Left ventricle myocardium superior (tissue), 1 donor: ENCODE measurements at regions not wholly inside any gene's neighbourhood (a gene's known extent, or its start where the extent isn't known, plus 50 kb on each side); places are given as distances from the start of the nearest gene placed in this dataset.
"Not testable (repeated sequence)": the region's sequence is repeated elsewhere in the genome, so short reads cannot be mapped to it uniquely, and the experiment has no call there.

Experiments
- ATAC-seq: fragments of 200-7000 bp; cut with Tn5 transposase; one replicate; pipeline ENCODE4 v1.9.1; 2020; ENCODE audit warnings: mild to moderate bottlenecking, moderate library complexity
- DNase-seq: peaks from one replicate; pipeline ENCODE4 v3.0.0-alpha.2; 2020
- intact Hi-C: fragments of 100-400 bp; cut with micrococcal nuclease; formaldehyde crosslinking; loops from one replicate; pipeline ENCODE4 v1.11.0; 2022
- donor health status: DM: no; HTN: yes; CAD: no; lungs with severe emphysema.

DNA sequence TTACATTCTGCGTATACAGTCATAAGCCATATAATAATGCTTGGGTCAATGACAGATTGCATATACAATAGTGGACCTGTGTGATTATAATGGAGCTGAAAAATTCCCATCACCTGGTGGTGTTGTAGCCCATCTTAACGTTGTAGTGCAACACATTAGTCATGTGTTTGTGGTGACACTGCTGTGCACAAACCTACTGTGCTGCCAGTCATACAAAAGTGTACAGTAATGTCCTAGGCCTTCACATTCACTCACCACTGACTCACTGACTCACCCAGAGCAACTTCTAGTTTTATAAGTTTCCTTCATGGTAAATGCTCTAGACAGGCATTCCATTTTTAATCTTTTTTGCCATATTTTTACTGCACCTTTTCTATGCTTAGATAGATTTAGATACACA is 194.8 kb upstream of the SEL1L start:
- intact Hi-C loops: no loop called here
- ATAC-seq: no peak

DNA sequence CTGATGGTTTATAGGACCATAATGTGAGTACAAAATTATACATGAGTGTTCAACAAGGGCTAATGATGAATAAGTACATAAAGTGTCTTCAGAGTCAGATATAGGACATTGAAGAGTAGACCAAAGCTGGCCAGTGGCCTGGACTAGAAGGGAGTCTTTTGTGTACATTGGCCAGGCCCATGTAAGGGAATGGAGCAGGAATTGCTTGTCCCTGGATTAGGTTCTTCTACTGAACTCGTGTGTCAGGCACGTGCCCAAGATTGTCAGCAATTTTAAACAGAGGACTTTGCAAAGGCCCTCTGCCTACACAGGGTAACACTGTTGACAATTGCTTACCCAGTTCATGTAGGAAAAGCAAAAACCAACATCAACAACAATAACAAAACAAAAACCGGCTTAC is 196.0 kb upstream of the SEL1L start:
- intact Hi-C loops: no loop called here
- no peak for ATAC-seq
- DNase-seq: no peak

More for the DNA sequence above, 194.8 kb upstream of the SEL1L start:
- no peak for DNase-seq

DNA sequence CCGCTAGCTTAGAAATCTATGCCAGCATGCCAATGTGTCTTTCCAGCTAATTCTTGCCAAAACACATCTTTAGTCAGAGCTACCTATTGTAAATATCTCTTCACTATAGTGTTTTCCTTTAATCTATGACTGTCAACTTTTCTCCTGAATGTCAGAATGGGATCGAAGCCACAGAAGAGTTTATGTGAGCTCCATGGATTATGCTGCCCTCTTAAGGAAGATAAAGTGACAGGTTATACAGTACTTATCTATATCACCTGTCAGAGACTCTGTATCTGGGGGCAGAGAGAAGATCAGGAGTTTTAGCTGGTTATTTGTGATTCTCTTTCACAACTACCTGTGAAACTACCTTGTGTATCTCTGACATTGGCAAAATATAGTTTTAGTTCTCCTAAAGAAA is 204.3 kb upstream of the SEL1L start:
- ATAC-seq (no peak), DNase-seq (no peak)
- intact Hi-C loops: no loop called here

DNA sequence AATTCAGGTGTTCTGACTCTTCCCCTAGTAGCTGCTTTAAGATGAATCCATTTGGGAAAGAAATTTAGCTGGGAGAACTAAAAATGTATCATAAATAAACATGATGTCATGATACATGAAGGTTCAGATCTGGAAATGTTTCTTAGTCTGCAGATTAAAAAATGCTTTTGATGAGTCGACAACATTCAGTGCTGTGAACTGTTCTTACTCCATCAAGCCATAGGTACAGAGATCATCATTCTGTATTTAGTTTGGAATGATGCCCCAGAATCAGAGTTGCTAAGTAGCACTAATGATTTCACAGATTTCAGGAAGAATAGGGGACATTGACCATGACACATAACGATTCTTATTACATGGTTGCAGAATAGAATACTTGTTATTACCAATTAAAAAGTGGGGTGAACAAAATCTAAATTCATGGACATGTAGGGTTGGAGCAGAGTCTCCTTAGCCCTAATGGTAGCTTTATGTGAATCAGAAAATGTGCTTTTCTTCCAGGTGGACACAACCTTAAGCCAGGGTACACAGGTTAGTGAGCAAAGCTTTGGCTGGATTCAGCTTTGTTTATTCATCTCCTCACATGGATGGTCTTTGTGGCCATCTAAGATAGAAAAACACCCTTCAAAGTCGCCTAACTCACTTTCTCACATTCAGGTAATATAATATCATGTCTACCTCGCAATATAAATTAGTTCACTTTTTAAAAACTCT is 205.4 kb upstream of the SEL1L start:
- DNase-seq (no peak), ATAC-seq (no peak)
- intact Hi-C loops: no loop called here

DNA sequence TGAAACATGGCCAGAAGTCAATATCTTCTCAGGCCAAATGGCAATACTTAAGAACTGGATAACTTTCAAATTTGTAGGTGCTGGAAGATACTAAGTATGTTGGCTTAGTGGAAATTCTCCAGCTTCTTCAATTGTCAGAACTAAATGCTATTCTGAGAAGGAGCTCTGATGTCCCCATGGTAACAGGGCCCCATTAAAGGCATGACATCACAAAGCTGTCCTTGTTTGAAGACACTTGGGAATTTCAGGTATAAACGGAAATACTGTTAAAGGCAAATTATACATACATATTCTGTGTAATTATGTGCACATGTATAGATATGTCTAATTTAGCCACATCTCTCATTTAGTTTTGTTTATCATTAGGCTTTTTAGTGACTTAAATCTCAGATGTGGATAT is 210.0 kb upstream of the SEL1L start:
- ATAC-seq: no peak
- intact Hi-C loops: no loop called here
- no peak for DNase-seq

DNA sequence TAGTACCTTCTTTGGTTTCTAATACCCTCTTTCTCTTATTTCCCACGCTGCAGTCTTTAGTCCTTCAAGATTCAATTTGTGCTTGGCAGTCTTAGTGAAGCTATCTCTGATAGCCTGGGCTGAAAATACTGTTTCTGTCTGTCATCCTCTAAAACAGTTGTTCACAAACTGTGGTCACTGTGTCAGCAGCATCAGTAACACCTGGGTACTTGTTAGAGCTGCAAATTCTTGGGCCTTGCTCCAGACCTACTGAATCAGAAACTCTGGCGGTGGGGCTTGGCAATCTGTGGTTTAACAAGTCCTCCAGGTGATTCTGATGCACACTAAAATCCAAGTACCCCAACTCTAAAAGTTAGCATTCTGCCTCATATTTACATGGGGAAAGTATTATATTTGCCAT is 217.5 kb upstream of the SEL1L start:
- ATAC-seq (peak; percentile 96), DNase-seq (peak; percentile 29)
- intact Hi-C loops: no loop called here

DNA sequence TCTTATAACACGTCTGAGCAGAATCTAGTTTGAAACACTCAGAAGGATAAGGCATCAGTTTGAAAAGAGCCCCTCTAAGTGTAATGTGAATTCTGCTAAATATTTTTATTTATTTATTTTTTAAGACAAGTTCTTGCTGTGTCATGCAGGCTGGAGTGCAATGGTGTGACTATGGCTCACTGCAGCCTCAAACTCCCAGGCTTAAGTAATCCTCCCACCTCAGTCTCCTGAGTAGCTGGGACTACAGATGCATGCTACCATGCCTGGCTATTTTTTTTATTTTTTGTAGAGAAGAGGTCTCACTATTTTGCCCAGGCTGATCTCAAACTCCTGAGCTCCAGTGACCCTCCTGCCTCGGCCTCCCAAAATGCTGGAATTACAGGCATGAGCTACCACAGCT is 225.9 kb upstream of the SEL1L start:
- ATAC-seq (no peak), DNase-seq (no peak)
- intact Hi-C loops: no loop called here

DNA sequence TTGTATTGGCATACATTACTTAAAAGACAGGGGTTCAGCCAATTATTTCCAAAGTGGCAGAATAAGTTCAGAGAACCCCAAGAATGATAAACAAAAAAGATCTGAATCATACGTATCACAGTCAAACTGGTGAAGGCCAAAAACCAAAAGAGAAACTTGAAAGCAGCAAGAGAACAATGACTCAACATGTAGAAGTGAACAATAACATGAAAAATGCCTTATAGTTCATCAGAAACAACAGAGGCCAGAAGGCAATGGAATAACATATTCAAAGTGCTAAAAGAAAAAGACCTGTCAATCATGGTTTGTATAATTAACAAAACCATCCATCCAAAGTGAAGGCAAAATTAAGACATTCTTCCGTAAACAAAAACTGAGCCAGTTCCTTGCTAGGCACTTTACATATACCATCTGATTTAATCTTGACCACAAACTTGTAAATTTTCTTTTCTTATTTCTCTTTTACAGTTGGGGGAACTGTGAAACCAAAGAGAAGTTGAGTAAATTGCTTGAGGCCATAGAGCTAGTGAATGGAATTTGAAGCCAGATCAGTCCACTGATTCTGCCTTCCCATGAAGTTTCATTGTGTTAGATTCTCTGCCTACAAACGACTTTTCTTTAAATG is 232.1 kb upstream of the SEL1L start:
- intact Hi-C loops: no loop called here
- ATAC-seq (no peak), DNase-seq (no peak)

DNA sequence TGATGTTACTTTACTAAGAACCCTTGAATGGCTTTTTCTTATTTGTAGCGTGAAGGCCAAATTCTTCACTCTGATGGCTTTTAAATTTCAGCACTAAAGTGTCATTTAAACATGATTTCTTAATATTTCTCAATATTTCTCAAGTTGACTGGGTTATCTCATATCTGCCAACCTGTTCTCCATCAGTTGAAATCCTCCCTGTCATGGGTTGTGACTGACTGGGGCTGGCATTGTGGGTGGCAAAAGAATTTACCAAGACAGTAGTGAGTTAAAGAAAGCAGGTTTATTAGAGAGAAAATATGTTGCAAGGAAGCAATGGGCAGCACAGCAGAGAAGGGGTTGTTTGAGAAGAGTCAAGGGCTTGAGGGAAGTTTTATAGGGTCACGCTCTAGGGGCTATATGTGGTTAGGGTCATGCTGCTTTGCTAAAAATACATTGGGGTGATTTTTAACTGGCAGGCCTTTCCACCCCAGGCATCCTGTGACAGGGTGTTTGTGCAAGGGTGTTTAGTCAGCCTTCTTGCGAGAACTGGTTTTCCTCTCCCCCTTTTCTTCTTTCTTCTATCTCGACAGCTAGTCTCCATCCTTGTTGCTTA is 232.8 kb upstream of the SEL1L start:
- DNase-seq (no peak), ATAC-seq (no peak)
- intact Hi-C loops: no loop called here

DNA sequence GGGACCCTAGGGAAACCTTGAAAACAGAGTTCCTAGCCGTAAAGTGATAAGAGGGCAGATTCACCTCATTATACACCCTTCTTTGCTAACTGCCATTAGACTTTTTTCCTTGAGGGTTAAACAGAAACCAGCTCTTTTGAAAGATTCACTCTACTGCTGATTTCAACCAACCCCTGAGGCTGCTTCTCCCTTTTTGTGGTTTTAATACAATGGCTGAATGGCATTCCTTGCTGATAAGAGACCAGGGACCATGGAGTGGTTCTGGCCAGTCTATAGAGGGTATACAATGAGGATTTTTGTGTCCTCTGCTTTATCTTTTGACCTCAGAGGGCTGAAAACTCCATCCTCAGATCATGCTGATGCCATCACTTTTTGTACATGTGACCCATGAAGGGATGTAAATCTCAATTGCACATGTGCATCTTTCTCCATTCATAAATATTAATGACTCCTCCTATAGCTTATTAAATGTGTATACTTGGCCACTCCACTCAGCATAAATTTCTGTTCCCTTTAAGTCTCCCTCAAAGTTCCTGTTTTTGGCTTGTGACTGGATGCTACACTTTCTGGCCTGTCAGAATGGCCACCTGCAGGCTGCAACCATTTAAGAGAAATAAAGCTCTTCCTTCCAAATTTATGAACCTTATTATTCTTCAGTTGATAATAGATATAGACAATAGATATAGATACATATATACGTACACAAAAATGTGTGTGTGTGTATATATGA is 233.8 kb upstream of the SEL1L start:
- no peak for ATAC-seq
- intact Hi-C loops: no loop called here
- no peak for DNase-seq

DNA sequence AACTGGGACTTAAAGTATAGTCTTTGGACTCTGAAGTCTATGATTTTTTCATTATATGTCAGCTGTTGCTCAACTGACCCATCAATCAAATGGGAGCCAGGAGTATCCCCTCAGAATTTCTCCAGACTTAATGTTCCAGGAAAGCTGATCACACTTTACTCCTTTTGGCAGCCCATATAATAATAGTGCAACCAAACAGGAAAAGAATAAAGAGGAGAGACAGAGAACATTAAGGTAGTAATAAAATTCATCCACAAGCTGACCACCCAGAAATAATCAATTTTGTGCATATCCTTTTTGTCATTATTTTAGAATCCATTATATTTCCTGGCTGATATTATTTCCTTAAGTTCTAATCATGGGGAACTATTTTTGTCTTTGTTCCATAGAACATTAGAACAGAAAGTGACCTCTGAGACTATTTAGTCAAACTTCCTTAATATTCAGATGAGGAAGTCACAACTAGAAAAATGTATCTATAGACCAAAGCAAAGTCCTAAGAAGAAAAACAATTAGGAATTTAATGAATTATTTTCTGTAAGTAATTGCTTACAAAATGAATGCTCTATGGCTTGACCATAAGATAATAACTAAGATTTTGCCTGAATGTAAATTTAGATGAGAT is 238.1 kb upstream of the SEL1L start:
- intact Hi-C loops: no loop called here
- ATAC-seq (no peak), DNase-seq (no peak)

DNA sequence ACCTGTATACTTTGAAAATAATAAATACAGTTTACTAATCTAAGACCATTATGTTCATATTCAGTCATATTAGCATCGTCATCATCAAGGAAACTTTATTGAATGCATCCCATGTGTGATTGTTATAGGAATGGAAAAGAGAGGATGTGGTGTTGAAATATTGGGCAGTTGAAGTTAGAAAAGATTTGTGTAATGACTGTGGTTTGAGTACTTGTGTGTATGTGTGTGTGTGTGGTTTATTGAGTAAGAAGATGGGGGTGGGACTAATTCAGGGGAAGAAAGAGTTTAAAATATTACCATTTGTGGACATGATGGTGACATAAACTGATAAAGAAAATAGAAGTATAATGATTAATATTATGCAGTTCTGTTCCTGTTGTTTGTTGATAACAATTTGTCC is 238.7 kb upstream of the SEL1L start:
- intact Hi-C loops: no loop called here
- DNase-seq (no peak), ATAC-seq (no peak)

DNA sequence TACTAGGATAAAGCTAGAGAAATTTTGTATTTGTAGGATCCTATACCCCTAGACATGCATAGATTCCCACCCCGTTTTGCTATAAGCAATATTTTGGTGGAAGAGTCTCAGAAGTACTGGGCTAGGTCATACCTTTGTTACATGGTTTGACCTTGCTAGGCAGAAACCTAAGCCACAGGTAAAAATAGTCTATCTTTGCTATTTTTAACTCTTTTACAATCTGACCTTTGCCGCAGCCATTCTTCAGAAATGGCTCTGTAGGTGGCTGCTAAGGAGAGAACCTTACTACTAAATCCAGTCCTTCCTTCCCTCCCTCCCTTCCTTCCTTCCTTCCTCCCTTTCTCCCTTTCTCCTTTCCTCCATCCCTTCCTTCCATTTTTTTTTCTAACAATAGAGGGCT is 242.9 kb upstream of the SEL1L start:
- no peak for ATAC-seq
- intact Hi-C loops: no loop called here
- DNase-seq: no peak

DNA sequence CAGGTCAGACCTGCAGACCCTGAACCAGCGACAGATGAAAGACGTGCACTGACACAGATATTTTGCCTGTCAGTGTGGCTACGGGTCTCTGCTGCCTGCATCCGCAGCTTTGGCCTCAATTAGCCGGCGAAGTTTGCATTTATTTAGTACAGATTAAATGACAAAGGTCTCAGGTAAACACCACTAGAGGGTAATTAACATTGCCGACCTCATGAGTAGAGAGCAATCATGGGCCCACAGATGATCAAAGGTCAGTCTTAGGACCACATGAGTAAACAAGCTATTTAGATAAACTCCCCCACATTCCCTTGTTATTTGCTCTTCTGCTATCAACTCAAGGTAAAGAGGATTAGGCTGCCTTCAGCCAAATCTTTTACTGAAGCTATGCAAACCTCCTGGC is 248.1 kb upstream of the SEL1L start:
- DNase-seq, intact Hi-C loops, ATAC-seq: not testable (repeated sequence)

DNA sequence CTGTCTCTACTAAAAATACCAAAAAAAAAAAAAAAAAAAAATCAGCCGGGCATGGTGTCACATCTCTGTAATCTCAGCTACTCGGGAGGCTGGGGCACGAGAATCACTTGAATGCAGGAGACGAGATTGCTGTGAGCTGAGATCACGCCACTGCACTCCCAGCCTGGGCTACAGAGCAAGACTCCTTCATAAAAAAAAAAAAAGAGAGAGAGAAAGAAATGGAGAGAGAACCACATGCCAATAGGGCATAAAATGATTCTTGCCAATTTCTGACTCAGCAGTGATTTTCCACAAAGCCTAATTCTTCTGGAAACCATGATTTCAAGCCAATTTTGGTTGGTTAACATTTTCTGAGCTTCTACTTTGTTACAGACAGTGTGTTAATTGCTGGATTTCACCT is 250.4 kb upstream of the SEL1L start:
- DNase-seq: no peak
- intact Hi-C loops: no loop called here
- no peak for ATAC-seq

DNA sequence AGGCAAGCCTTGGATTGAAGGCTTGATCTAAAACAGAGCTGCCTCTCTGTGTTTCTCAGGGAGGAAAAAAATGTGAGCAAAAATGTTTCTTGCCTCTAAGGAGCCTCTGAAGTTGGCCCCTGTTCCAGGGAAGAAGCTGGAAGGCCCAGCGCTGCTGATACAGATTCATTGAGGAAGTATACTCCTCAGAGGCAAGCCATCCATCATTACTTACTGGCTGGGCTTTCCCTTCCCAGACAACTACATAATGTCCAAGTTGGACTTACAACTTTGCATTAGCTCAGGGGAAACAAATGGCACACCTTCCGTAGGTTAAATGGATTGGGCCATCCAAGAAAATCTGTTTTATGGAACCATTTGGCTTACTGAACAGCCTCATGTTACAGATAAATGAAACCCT is 263.7 kb upstream of the SEL1L start:
- DNase-seq (peak; percentile 30), ATAC-seq (peak; percentile 38)
- intact Hi-C loops: no loop called here

DNA sequence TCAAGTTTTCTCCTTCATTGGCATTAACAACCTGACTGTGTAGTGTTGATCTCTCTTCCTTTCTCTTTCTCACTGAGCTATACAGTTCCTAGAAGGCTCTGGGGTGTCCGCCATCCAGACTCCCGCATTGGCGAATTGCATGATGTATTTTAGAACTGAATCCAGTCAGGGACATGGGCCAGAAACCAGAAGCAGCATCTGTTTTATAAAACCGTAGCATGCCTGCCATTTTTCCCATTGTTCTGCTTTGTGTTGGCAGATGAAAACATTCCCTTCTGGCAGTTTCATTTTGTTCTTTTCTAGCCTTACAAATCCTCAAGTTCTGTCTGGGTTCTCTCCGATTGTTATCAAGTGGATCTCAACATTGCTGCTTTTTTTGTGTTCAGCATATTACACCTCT is 268.3 kb upstream of the SEL1L start:
- DNase-seq (no peak), ATAC-seq (no peak)
- intact Hi-C loops: no loop called here

DNA sequence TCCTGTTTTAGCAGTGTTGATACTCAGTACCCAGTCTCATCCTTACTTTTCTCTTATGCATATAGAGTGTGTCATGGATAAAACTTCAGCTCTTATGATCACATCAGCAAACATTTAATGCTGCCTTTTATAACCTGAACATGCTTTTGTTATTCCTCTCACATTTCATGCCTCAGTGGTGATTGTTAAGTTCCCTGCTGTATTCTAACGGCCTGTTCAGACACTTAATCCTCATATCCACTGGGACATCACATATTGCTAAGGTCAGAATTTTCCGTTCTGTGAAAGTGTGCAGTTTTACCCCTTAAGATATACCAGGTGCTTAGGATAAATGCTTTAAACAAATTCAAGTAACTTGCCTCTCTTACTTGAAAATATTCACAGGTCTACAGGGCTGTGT is 268.7 kb upstream of the SEL1L start:
- intact Hi-C loops: no loop called here
- DNase-seq: no peak
- ATAC-seq: no peak

DNA sequence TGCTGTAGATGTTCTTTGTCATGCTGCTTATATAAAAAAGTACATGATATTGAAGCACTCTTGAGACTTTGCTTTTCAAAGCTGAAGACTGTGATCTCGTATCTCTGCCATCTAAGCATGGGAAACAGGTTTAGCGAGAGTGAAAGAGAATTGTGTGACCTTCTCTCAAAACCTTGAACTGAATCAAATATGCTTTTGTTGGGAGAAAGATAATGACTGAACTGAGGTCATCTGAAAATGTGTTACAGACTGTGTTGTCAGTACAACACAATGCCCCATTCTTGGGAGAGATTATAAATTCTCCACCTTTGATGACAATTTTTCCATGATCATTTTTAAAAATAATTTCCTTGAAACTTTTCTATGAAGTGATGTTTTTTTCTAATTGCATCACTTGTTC is 272.1 kb upstream of the SEL1L start:
- no peak for ATAC-seq
- DNase-seq: no peak

DNA sequence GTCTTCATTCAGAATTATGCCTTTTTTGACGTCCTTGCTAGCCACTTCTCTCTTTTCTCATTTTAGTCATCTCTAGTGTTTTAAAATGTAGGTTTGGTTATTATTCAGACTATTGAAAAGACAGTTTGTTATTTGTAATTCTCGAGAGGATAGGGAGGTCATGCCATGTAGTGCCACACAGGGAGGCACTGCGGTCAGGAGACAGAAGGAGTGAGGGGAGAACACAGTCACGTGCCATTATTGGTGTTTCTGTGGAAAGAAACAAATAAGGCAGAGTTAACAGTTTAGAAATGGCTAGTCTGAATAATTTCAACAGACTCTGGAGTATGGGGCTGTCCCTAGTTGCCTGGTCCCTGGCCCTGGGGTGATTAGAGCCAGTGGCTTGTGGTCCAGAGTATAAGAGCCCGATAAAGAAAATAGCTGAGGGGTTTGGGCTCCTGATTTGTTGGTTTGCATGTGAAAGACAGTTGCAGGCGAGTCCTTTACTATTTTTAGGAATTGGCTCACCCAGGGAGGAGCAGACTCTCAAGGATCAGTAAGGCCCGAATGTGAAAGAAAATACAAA is 278.1 kb upstream of the SEL1L start:
- intact Hi-C loops: no loop called here
- DNase-seq (no peak), ATAC-seq (no peak)

More for the DNA sequence above, 272.1 kb upstream of the SEL1L start:
- intact Hi-C loops: no loop called here
